ENCODE measurements at regions not wholly inside any gene's neighbourhood (a gene's known extent, or its start where the extent isn't known, plus 50 kb on each side); places are given as distances from the start of the nearest gene placed in this dataset.
"Not testable (repeated sequence)": the region's sequence is repeated elsewhere in the genome, so short reads cannot be mapped to it uniquely, and the experiment has no call there.

GRCh38 chr11:15300341-15300740 lies 185.6 kb downstream of the INSC start:
- DNase-seq, result no peak

GRCh38 chr11:15307619-15308024 lies 192.9 kb downstream of the INSC start:
- no peak for DNase-seq

GRCh38 chr11:15308840-15309239 lies 194.1 kb downstream of the INSC start:
- no peak for DNase-seq

- DNase-seq, result no peak
Observed at GRCh38 chr11:15309296-15309695, 194.6 kb downstream of the INSC start.

GRCh38 chr11:15313862-15314261 lies 199.1 kb downstream of the INSC start:
- DNase-seq, result no peak

GRCh38 chr11:15318814-15319213 lies 204.1 kb downstream of the INSC start:
- no peak for DNase-seq

GRCh38 chr11:15326520-15326919 lies 211.8 kb downstream of the INSC start:
- DNase-seq, result no peak

GRCh38 chr11:15327786-15328231 lies 213.1 kb downstream of the INSC start:
- peak; percentile 84 for DNase-seq

GRCh38 chr11:15333407-15333806 lies 218.7 kb downstream of the INSC start:
- DNase-seq, result no peak

GRCh38 chr11:15334766-15335165 lies 220.0 kb downstream of the INSC start:
- DNase-seq, result no peak

- DNase-seq, result no peak
Observed at GRCh38 chr11:15336021-15336420, 221.3 kb downstream of the INSC start.

- DNase-seq, result no peak
Observed at GRCh38 chr11:15339302-15339701, 224.6 kb downstream of the INSC start.

- DNase-seq, result no peak
Observed at GRCh38 chr11:15341587-15341986, 226.9 kb downstream of the INSC start.

GRCh38 chr11:15342163-15342562 lies 227.4 kb downstream of the INSC start:
- no peak for DNase-seq

- DNase-seq, result no peak
Observed at GRCh38 chr11:15346907-15347306, 232.2 kb downstream of the INSC start.

GRCh38 chr11:15347969-15348734 lies 233.4 kb downstream of the INSC start:
- no peak for DNase-seq

GRCh38 chr11:15349413-15349812 lies 234.7 kb downstream of the INSC start:
- DNase-seq, result no peak

- no peak for DNase-seq
Observed at GRCh38 chr11:15361316-15361715, 246.6 kb downstream of the INSC start.

- DNase-seq, result not testable (repeated sequence)
Observed at GRCh38 chr11:15365286-15365685, 250.6 kb downstream of the INSC start.

- no peak for DNase-seq
Observed at GRCh38 chr11:15367695-15368094, 253.0 kb downstream of the INSC start.

- no peak for DNase-seq
Observed at GRCh38 chr11:15370495-15371147, 255.9 kb downstream of the INSC start.

- no peak for DNase-seq
Observed at GRCh38 chr11:15371533-15371932, 256.8 kb downstream of the INSC start.

GRCh38 chr11:15374418-15374817 lies 259.7 kb downstream of the INSC start:
- DNase-seq, result no peak

- DNase-seq, result no peak
Observed at GRCh38 chr11:15378941-15379340, 264.2 kb downstream of the INSC start.

GRCh38 chr11:15379483-15379882 lies 264.8 kb downstream of the INSC start:
- no peak for DNase-seq

Data from right forelimb (tissue), 1 donor.